Activated T-cell treated with anti-CD3 and anti-CD28 coated beads for 48 hours (primary cell): ENCODE measurements at regions not wholly inside any gene's neighbourhood (a gene's known extent, or its start where the extent isn't known, plus 50 kb on each side); places are given as distances from the start of the nearest gene placed in this dataset.
"Not testable (repeated sequence)": the region's sequence is repeated elsewhere in the genome, so short reads cannot be mapped to it uniquely, and the experiment has no call there.

Experiments used
- DNase-seq: peaks from one replicate; pipeline ENCODE4 v3.0.0-alpha.2; 2020; ENCODE audit warnings: low read depth

DNA sequence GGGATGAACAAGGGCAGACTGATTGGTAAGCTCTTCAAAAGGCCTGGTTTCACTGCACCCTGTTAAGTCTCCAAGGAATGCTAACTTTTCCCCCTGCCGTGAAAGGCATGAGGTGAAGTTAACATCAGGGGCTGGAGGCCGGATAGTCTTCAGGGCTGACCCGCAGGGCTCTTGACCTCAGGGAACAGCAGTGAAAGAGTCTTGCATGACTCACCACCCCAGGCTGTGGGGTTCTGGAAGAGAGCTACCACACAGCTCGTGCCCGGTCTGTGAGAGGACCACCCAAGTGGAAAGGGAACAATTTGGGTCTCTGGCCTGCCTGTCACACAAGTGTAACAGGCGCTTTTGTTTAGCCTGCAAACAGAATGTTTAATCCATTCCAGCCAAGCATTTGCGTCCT, 504.9 kb downstream of the EDEM1 start:
- DNase-seq: no peak

DNA sequence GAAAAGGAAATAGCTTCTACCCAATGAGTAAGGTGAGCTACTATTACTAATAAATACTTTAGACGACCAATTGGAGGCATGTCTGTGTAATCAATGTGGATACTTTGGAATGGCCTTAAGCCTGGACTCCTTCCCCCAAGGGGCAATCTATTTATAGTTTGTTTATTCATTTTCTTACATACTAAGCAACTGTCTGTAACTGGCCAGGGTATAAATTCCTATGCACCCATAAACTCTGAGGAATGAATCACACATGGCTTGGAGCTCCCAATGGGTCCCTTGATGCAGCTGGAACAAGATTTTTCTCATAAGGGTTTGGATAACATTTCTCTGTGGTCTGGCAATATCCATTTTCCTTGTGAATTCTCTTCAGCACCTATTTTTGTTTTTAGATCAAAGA, 506.8 kb downstream of the EDEM1 start:
- DNase-seq: no peak

DNA sequence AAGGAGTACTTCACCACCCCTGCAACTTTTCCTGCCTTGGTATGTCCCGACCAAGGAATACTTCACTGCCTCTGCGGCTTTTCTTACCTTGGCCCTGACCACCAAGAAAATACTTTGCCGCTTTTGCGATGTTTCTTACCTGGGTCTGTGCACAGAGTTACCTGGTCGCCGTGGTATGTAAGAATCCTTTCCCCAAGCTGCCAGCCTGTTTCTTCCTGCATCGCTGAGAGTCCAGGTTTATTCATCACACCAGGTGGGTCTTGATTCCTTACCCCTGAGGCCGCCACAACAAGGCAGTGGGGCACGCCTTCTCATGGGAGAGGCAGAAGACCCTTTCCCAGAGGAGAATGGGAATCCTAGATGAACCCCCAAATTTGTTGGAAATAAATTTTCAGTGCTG, 511.3 kb downstream of the EDEM1 start:
- DNase-seq: no peak

DNA sequence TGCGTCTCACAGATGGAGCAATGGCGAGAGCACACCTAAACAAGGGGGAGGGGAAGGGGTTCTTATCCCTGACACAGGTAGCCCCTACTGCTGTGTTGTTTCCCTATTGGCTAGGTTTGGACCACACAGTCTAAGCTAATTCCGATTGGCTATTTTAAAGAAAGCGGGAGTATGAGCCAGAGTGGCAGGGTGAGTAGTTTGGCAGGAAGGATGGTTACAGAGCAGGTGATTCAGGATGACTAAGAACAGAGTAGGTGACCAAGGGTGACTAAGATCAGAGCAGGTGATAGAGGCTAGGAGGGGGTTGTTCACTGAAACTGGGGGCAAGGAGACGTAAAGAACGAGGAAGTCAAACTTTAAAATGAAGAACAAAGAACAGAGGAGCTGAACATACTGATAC, 511.8 kb downstream of the EDEM1 start:
- DNase-seq: no peak

DNA sequence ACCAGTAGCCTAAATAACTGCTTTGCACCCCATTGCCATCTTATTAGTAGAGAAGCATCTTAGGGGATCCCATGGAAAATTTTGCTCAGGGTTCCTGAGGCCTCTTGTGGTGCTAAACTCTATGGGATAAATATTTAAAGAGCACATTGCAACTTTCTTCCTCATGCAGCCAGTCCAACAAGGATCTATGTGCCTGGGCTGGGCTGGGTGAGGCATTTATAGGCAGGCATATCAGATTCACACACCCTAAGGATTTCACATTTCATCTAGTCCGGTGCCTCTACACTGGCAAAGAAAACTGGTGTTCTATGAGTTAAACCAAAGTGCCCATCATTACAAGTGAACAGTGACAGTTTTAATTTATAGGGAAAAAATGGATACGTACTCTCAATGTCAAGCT, 512.3 kb downstream of the EDEM1 start:
- DNase-seq: no peak

DNA sequence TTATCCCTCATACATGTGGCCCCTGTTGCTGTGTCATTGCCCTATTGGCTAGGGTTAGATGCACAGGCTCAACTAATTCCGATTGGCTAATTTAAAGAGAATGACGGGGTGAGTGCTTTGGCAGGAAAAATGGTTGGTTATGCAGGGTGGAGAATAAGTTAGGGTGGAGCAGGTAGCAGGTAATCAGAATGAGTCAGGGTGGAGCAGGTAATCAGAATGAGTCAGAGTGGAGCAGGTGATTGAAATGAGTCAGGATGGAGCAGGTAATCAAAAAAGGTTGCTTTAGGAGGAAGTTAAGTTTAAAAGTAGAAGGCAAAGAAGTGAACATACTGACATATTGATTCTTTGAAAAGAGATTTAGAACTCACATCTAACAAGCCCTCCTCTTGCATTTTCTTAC, 513.5 kb downstream of the EDEM1 start:
- DNase-seq: not testable (repeated sequence)

DNA sequence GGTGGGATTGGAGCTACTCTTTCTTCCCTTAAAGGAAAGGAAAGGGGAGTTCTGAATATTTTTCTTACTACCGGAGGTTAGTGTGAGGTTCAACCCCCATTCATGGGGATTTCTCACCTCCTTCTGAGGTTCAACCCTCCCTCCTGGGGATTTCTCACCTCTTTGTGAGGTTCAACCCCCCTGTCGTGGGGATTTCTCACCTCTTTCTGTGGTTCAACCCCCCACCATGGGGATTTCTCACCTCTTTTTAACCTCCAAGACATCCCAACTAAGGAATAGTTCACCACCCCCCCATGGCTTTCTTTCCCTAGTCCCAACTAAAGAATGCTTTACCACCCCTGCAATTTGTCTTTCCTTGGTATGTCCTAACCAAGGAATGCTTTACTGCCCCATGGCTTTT, 520.3 kb downstream of the EDEM1 start:
- DNase-seq: no peak

DNA sequence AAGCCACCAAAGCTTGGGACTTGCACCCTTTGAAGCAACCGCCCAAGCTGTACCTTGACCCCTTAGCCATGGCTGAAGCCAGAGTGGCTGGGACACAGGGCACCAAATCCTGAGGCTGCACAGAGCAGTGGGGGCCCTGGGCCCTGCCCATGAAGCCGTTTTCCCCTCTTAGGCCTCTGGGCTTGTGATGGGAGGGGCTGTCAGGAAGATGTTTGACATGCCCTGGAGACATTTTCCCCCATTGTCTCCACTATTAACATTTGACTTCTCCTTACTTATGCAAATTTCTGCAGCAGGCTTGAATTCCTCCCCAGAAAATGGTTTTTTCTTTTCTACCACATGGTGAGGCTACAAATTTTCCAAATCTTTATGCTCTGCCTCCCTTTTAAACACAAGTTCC, 522.2 kb downstream of the EDEM1 start:
- no peak for DNase-seq

DNA sequence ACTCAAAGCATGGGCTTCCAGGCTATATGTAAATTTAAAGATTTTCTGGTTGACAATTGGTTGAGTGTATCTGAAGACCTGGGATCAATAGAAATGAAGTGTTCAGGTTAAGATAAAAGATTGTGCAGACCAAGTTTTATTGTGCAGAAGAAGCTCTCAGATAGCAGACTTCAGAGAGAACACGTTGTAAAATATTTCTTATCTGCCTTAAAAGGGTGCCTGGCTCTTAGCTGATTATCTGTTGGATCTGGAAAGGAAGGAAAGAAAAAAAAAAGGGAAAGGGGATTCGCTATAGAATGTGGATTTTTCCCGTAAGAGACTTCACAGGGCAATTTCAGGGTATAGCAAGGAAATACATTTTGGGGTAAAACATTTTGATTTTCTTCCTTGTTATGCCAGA, 523.2 kb downstream of the EDEM1 start:
- DNase-seq: no peak

DNA sequence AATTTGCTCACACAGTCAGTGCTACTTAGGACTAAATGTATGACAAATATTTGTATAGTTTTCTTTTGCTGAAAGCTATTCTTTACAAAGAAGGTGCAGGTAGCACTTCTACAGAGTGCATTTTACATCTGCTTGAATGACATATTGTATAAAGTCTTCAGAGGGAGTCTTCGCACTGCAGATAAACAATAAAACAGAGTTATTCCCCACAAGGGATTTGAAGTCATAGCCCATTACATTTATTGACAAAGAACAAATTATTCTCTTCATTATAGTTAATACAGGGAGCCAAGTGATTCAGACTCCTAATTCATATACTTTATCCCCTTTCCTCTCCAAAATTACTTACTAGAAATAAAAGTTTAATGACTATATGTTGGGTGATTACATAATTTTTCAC, 529.7 kb downstream of the EDEM1 start:
- no peak for DNase-seq

DNA sequence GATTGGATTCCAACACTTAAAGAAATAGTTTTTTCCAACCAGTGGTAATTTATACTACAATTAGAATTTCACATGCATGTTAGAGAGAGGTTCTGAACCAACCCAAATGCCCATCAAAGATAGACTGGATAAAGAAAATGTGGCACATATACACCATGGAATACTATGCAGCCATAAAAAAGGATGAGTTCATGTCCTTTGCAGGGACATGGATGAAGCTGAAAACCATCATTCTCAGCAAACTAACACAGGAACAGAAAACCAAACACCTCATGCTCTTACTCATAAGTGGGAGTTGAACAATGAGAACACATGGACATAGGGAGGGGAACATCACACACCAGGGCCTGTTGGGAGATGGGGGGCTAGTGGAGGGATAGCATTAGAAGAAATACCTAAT, 532.2 kb downstream of the EDEM1 start:
- not testable (repeated sequence) for DNase-seq

DNA sequence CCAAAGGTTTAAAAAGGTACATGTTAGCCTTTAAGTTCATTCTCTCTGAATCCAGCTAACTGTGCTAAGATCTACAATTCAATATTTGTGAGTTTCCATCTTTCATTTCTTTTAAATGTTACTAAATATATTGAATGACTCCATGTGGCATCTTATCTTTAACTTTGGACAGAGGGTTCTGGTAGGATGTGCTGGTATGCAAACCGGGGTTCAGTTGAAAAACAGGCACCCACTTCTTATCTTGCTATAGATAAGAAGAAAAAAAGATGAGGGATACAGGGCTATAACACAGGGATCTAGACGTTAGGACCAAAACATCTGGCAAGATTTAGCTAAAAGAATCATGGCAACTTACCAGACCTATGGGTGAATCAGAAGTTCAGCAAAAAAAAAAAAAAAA, 538.3 kb downstream of the EDEM1 start:
- no peak for DNase-seq

DNA sequence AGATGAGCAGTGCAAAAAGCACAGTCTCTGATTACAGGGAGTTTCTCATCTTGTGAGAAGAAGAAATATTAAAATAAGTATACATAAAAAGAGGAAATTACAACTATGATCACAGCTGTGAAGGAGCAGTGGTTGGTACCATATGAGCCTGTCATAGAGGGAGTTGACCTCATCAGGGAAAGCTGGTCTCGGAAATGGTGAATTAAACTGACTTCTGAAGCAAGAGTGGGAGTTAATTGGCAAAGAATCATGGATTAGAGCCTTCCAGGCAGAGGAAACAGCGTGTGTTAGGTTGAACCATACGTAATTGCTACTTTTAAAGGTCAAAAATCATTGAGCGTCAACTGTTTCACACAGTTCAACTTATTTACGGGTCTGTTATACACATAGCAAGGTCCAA, 539.1 kb downstream of the EDEM1 start:
- DNase-seq: no peak

DNA sequence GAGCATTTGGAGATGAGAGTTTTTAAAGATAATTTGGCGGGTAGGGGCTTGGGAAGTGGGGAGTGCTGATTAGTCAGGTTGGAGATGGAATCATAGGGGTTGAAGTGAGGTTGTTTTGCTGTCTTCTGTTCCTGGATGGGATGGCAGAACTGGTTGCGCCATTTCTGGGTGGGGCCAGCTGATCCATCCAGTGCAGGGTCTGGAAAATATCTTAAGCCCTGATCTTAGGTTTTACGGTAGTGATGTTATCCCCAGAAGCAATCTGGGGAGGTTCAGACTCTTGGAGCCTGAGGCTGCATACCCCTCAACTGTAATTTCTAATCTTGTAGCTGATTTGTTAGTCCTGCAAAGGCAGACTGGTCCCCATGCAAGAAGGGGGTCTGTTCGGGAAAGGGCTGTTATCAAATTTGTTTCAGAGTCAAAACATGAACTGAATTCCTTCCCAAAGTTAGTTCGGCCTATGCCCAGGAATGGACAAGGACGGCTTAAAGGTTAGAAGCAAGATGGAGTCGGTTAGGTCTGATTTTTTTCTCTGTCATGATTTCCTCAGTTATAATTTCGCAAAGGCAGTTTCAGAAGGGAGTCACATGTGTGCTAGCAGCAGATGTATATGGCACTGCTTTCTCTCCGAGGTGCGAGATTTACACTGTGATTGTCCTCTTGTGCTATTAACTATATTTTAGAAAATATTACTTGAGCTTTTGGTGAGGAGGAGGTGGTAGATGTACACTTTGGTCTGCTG, 540.4 kb downstream of the EDEM1 start:
- DNase-seq: no peak

DNA sequence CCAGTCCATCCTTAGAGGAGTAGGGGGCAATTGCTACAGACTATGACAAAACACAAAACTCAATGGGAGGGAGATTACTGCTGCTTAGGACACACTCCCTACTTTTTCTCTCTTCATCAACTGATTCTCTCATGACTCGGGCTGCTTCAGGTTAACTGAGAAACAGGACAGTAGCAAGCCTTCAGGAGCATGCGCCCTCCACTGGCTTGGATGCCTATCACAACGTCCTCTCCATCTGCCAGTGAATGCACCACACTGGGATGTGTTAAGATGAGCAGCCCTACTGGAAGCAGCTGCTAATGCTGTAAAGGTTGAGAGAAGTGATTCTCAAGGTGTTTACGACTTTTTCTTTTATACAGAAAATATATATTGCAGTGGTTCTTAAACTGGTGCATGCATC, 542.3 kb downstream of the EDEM1 start:
- DNase-seq: no peak

DNA sequence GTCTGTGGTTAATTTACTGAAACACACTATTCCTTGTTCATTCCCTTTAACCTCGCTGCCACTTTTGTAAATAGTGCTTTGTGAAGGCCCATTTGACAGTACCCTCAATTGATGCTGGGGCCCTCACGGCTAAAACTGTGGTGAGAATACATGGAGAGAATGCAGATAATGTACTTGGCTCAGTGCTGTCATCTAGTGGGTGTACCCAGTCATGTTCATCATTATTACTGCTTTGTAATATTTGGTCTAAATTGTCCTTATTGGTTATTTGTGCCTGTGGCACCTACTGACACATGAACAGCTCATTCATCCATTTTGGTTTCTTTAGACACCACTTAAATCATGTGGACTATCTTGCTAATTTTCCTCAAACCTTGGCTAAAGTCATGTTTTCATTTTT, 543.6 kb downstream of the EDEM1 start:
- no peak for DNase-seq

DNA sequence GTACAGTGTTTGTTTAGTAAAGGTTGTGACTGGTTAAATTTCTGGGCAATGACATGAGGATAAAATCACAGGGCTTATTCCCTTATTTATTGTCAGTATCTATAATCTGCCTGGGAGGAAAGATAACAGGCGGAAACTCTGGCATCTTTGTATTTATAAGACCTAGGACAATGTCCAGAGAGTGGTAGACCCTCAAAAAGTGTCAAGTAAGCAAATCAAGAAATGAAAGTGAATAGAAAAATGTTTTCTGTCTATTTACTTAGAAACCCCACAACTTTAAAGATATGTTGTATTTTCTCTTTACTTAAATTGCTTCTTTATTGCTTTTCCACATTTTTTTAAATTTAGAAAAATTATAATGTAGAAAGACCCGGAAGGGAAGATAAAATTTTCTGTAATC, 544.6 kb downstream of the EDEM1 start:
- DNase-seq: no peak

DNA sequence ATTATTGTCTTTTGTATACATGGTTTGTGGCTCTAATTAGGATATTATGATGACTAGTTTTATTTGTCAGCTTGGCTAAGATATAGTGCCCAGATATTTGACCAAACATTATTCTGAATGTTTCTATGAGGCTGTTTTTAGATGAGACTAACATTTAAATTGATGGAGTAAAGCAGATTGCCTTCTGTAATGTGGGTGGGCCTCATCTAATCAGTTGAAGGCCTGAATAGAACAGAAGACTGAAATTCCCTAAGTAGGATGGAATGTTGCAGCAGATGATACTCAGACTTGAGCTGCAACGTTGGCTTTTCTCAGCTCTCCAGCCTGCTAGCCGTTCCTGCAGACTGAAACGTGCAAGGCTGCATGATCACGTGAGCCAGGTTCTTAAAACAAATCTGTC, 546.5 kb downstream of the EDEM1 start:
- DNase-seq: no peak

DNA sequence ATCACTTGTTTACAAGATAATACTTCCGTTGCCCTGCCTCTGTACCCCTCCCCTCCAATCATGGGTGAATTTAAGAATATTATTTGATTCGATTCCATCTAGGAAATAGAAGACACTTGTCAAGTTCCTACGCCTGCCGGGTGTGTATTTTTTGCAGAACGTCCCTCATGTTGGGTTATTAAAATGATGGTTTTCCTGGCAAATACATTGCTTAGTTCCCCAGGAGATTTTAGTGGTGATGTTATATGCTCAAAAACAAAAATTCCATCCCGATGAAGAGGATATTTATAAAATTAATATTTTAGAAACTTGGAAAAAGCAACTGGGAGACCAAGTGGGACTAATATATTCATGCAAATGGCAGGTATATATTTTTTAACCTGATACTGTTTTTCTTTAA, 548.4 kb downstream of the EDEM1 start:
- DNase-seq: no peak

DNA sequence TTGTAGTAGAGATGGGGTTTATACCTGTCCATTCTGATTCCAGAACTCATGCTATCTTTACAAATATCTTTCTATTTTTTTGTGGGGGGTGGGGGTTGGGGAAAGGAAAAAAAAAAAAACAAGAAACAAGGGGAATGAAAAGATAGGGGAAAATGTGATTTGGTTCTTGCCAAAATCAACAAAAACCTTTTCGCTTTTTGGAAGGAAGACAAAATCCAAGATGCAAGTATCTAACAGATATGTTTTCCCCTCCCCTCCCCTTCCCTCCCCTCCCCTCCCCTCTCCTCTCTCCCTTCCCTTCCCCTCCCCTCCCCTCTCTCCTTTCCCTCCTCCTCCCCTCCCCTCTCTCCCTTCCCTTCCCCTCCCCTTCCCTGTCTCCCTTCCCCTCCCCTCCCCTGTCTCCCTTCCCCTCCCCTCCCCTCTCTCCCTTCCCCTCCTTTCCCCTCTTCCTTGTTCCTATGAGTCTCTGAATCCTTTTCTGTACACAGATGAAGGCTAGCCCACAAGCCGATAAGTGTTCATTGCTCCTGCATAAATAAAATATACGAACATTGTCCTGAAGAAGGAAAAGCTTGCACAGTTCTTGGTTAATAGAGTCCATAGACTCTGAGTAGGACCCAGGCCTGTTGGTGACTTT, 551.9 kb downstream of the EDEM1 start:
- DNase-seq: no peak

DNA sequence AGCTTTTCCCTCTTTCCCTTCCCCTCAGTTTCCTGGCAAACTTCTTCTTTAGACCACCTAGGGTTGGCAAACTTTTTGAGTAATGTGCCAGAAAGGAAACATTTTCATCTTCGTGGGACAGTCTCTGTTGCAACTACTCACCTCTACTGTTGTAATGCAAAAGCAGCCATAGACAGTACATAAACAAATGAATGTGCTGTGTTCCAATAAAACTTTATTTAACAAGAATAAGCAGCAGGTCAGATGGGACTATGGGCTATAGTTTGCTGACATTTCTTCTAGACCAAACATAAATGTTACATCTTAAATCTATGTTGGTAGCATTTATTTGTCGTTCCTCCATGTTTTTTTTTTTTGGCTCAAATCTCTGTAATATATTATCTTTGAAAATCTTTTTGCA, 552.4 kb downstream of the EDEM1 start:
- DNase-seq: no peak

DNA sequence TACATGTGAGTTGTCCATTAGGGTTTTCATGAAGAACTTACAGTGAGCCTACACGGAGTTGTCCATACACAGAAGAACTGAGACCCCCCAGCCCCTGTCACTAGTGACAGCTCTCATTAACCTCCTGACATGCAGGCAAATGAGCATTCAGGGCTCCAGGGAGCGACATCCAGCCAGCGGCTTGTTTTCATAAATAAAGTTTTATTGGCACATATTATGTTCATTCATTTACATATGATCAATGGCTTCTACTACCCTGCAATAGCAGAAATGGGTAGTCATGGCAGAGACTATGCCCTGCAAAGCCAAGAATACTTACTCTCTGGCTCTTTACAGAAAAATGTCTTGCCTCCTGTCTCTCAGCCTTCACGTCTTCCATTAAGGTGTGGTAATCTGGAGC, 553.5 kb downstream of the EDEM1 start:
- DNase-seq: no peak

DNA sequence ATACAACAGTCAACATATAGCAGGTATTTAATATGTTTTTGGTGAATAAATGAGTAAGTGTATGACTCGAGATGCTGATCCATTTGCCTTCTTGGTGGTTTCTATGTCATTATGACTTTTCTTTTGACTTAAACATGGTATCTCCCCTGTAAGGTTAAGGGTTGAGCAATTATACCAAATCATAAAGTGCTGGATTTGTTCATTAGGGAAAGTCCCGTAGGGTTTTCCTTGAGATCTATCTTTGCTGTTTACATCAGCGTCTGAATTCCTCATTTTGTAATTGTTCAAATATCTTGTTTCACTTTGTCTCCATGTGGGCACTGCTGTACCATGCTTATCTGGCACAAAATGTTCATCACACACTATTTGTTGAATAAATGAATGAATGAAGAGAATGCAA, 562.6 kb downstream of the EDEM1 start:
- no peak for DNase-seq
